Thyroid gland (tissue), 4 donors: ENCODE measurements at regions not wholly inside any gene's neighbourhood (a gene's known extent, or its start where the extent isn't known, plus 50 kb on each side); places are given as distances from the start of the nearest gene placed in this dataset.

Experiments
- DNase-seq, 2 donors: peaks; one replicate each; pipeline ENCODE4 v3.0.0-alpha.2; 2019
- H3K27ac ChIP-seq, 3 donors: fragments of 200-600 bp; sonication (generic); 1 replicate in 2 of 3; 2 replicates in 1 of 3; pipeline ENCODE4 v1.5.1; 2016 to 2019; ENCODE audit warnings: mild to moderate bottlenecking in 1 of 3, moderate library complexity in 1 of 3
- H3K27me3 ChIP-seq: fragments of 200-600 bp; sonication (generic); one replicate; pipeline ENCODE4 v1.5.1; 2019
- H3K36me3 ChIP-seq, 2 donors: fragments of 200-600 bp; sonication (generic); one replicate each; pipeline ENCODE4 v1.5.1; 2016 to 2019
- H3K4me1 ChIP-seq, 2 donors: fragments of 200-600 bp; sonication (generic); one replicate each; pipeline ENCODE4 v1.5.1; 2017 to 2019
- H3K4me3 ChIP-seq, 3 donors: fragments of 200-600 bp; sonication (generic); replicated peaks in 1 of 3; 1 replicate in 2 of 3; 2 replicates in 1 of 3; pipeline ENCODE4 v1.5.1; 2016; ENCODE audit warnings: mild to moderate bottlenecking in 1 of 3
- H3K9me3 ChIP-seq: fragments of 200-600 bp; sonication (generic); one replicate; pipeline ENCODE4 v1.5.1; 2017
- POLR2A ChIP-seq, 2 donors: fragments of 450-650 bp; IDR thresholded peaks; one replicate each; pipeline ENCODE4 v1.6.1; 2017; ENCODE audit warnings: antibody characterized with exemption in 2 of 2, mild to moderate bottlenecking in 2 of 2, moderate library complexity in 1 of 2
- WGBS, 2 donors: methylation state at CpG; one replicate each; pipeline ENCODE4 v1.1.5; 2017; 5-methylcytosine and 5-hydroxymethylcytosine counted together
- intact Hi-C: fragments of 100-400 bp; cut with DNase I; formaldehyde crosslinking; loops from one replicate; pipeline ENCODE4 v1.15.1; 2023
- TF ChIP-seq, protein P1 (sequence below), 6 experiments: fragments of 200-600 bp in 3 of 6; fragments of 450-650 bp in 3 of 6; sonication (generic) in 3 of 6; IDR thresholded peaks; one replicate each; pipeline ENCODE4 v1.5.1; 2016 to 2019; ENCODE audit warnings: antibody characterized with exemption in 6 of 6, mild to moderate bottlenecking in 2 of 6, inconsistent platforms in 1 of 6, moderate library complexity in 1 of 6

DNA sequence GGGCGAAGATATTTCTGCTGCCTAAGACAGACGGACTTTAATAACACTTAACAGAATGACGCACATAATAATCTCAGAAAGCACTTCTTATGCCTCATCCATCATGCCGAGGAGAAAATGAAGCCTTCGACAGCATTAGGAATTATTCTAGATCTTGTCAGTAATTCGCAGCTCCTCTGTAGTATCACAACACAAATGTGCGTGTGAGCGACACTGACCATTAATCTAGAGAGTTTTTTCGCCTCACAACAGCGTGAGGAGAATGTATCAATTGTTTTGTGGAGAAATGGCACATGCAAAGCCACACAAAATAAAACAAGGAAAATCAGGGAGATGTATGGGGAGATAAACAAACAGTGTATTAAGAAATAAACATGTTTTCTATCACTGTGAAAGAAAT lies 410.2 kb upstream of the PSMD7 start:
- no peak for DNase-seq
- Histone ChIP-seq H3K9me3 (no peaks in the 10 kb centered on the region), H3K27me3 (no peaks in the 10 kb centered on the region), H3K4me1 (peaks cover 0 to 3% of the 10 kb centered on the region in 2 donors), H3K4me3 (no peak overlapping the region), H3K36me3 (no peaks in the 10 kb centered on the region), H3K27ac (no peak overlapping the region)
- no peak for TF ChIP-seq POLR2A (IDR thresholded peaks at IDR 0.05)
- intact Hi-C loops, result no loop called here
- WGBS, 2 donors, result 88 to 92% methylated on average over 10 of the region's 10 CpGs

DNA sequence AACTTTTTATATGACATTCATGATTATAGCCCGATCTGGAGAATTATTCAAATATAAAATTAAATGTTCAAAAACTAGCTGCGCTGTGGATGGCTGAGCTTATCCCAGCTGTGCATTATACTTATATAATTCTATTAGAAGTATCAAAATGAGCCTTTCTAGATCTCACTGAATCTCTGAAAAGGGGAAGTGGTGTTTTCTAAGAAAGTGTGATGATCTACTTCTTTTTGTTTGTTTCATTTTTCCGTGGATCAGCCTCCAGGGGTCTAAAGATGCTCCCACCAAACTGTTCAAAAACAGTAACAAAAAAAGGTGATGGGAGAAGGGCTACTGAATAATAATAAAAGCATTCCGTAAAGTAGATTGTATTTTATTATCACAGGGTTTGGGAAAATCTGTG lies 411.3 kb upstream of the PSMD7 start:
- intact Hi-C loops, result no loop called here
- H3K4me1 ChIP-seq, result no peaks in the 10 kb centered on the region
- no peaks in the 10 kb centered on the region for H3K27me3 ChIP-seq
- H3K9me3 ChIP-seq, result no peaks in the 10 kb centered on the region
- no peak for DNase-seq
- TF ChIP-seq, protein P1, sequence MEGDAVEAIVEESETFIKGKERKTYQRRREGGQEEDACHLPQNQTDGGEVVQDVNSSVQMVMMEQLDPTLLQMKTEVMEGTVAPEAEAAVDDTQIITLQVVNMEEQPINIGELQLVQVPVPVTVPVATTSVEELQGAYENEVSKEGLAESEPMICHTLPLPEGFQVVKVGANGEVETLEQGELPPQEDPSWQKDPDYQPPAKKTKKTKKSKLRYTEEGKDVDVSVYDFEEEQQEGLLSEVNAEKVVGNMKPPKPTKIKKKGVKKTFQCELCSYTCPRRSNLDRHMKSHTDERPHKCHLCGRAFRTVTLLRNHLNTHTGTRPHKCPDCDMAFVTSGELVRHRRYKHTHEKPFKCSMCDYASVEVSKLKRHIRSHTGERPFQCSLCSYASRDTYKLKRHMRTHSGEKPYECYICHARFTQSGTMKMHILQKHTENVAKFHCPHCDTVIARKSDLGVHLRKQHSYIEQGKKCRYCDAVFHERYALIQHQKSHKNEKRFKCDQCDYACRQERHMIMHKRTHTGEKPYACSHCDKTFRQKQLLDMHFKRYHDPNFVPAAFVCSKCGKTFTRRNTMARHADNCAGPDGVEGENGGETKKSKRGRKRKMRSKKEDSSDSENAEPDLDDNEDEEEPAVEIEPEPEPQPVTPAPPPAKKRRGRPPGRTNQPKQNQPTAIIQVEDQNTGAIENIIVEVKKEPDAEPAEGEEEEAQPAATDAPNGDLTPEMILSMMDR (IDR thresholded peaks at IDR 0.05), result no peak
- no peak for TF ChIP-seq POLR2A (IDR thresholded peaks at IDR 0.05)
- 93 to 96% methylated on average over 4 of the region's 4 CpGs for WGBS, 2 donors
- no peak overlapping the region for H3K4me3 ChIP-seq
- H3K36me3 ChIP-seq, result no peaks in the 10 kb centered on the region
- no peak overlapping the region for H3K27ac ChIP-seq

DNA sequence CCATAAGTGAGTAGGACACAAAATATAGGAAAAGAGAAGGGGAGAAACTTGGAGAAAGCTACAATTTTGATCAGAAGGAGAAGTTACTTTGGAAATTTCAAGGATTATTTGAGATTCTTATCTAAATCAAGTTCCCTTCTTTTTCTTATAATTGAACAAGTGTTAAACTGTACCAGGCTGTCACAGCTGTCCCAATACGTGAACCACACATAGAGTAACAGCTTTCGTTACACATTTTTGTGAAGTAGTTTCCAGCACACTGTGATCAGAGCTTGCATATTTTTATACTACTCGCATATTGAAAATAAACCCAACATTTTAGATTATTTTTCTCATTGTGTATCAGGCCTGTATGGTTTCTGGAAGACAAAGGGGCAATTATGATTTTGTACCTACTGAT lies 412.8 kb upstream of the PSMD7 start:
- TF ChIP-seq POLR2A (IDR thresholded peaks at IDR 0.05), result no peak
- TF ChIP-seq, protein P1 (IDR thresholded peaks at IDR 0.05), result no peak
- no peaks in the 10 kb centered on the region for H3K27me3 ChIP-seq
- no peaks in the 10 kb centered on the region for H3K9me3 ChIP-seq
- no peak for DNase-seq
- no peaks in the 10 kb centered on the region for H3K4me1 ChIP-seq
- H3K27ac ChIP-seq, result no peak overlapping the region
- 94 to 96% methylated on average over 3 of the region's 3 CpGs for WGBS, 2 donors
- intact Hi-C loops, result no loop called here
- H3K36me3 ChIP-seq, result no peaks in the 10 kb centered on the region
- H3K4me3 ChIP-seq, result no peak overlapping the region

DNA sequence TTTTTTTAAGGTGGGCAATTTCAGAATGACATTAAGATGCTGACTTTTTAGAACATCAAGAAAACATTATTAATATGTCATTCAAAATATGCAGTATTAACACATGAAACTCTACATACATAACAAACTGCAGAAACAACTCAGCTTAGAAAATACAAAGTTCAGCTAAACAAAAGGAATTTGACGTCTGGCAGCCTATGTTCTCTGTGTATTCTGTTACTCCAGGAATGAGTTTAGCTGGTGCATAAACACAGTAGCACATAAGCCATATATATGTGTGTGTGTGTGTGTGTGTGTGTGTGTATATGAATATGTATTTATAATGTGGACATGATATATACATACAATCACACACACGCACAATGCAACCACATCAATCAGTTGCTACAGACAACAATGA lies 413.5 kb upstream of the PSMD7 start:
- no peaks in the 10 kb centered on the region for H3K27me3 ChIP-seq
- 81 to 82% methylated on average over 2 of the region's 2 CpGs for WGBS, 2 donors
- H3K9me3 ChIP-seq, result no peaks in the 10 kb centered on the region
- intact Hi-C loops, result no loop called here
- H3K4me1 ChIP-seq, result no peaks in the 10 kb centered on the region
- no peak overlapping the region for H3K4me3 ChIP-seq
- no peak for DNase-seq
- TF ChIP-seq, protein P1 (IDR thresholded peaks at IDR 0.05), result no peak
- TF ChIP-seq POLR2A (IDR thresholded peaks at IDR 0.05), result no peak
- H3K27ac ChIP-seq, result no peak overlapping the region
- H3K36me3 ChIP-seq, result no peaks in the 10 kb centered on the region

DNA sequence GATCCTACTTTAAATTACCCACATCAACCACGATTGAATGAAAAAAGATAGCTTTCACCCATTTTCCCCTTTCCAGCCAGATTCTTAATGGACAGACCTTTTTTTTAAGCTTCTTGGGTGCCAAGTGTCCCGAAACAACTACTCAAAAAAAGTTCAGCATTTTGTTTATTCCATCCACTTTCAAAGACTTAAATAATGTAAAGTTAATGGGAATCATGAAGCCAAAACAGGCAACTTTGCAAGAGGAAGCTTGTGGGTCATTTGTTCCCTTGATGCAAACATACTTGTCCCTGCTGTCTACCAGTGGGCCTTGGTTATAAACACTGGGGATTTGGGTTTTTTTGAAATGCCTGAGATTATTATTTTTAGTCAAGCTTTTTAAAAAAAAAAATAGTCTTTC lies 414.0 kb upstream of the PSMD7 start:
- H3K36me3 ChIP-seq, result no peaks in the 10 kb centered on the region
- no peak overlapping the region for H3K27ac ChIP-seq
- no peak for DNase-seq
- no peak overlapping the region for H3K4me3 ChIP-seq
- no peaks in the 10 kb centered on the region for H3K4me1 ChIP-seq
- no peaks in the 10 kb centered on the region for H3K27me3 ChIP-seq
- WGBS, 2 donors, result 71 to 82% methylated on average over 2 of the region's 2 CpGs
- intact Hi-C loops, result no loop called here
- H3K9me3 ChIP-seq, result no peaks in the 10 kb centered on the region
- no peak for TF ChIP-seq POLR2A (IDR thresholded peaks at IDR 0.05)
- TF ChIP-seq, protein P1 (IDR thresholded peaks at IDR 0.05), result no peak

DNA sequence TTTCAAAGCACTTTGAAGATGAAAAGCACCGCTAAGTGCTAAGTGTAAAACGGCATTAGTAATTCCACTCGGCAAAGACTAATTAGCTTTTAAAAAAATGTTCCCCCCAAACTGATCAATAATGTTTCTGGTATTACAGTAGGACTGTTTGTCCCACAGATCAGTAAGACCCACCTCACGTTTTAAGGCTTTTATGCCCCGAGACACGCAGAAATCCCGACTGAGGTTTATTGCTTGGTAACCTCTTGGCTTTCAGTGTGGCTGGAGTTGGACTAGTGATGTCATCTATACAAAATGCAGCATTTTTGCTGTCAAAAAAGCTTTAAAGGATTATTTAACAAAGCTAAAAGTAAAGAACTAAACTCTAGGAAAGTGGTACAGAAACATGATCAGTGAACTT lies 414.6 kb upstream of the PSMD7 start:
- H3K27ac ChIP-seq, result no peak overlapping the region
- no peaks in the 10 kb centered on the region for H3K27me3 ChIP-seq
- intact Hi-C loops, result no loop called here
- no peak overlapping the region for H3K4me3 ChIP-seq
- no peaks in the 10 kb centered on the region for H3K36me3 ChIP-seq
- TF ChIP-seq, protein P1 (IDR thresholded peaks at IDR 0.05), result no peak
- WGBS, 2 donors, result 77 to 78% methylated on average over 7 of the region's 7 CpGs
- no peak for DNase-seq
- H3K4me1 ChIP-seq, result no peaks in the 10 kb centered on the region
- no peaks in the 10 kb centered on the region for H3K9me3 ChIP-seq
